Nephron progenitor cell (in vitro differentiated cells): ENCODE measurements at regions not wholly inside any gene's neighbourhood (a gene's known extent, or its start where the extent isn't known, plus 50 kb on each side); places are given as distances from the start of the nearest gene placed in this dataset.

ENCODE experiments used
- DNase-seq: peaks from one replicate; pipeline ENCODE4 v3.0.0; 2021
- H3K27ac Mint-ChIP-seq: 2 replicates; pipeline ENCODE4 v1.8.0; 2021; ENCODE audit warnings: mild to moderate bottlenecking, moderate library complexity, mixed read lengths
- H3K27me3 Mint-ChIP-seq: 2 replicates; pipeline ENCODE4 v1.8.0; 2021; ENCODE audit warnings: mild to moderate bottlenecking, low read depth, mixed read lengths; ENCODE audit not compliant: poor library complexity
- H3K36me3 Mint-ChIP-seq: 2 replicates; pipeline ENCODE4 v1.8.0; 2021; ENCODE audit warnings: low read depth, mixed read lengths
- H3K4me1 Mint-ChIP-seq: 2 replicates; pipeline ENCODE4 v1.8.0; 2021; ENCODE audit warnings: mixed read lengths
- H3K4me3 Mint-ChIP-seq: 2 replicates; pipeline ENCODE4 v1.8.0; 2021; ENCODE audit warnings: mild to moderate bottlenecking, moderate library complexity, mixed read lengths
- H3K9me3 Mint-ChIP-seq: 2 replicates; pipeline ENCODE4 v1.8.0; 2021; ENCODE audit warnings: mild to moderate bottlenecking, moderate library complexity, mixed read lengths
- CTCF ChIP-seq: fragments of 200-600 bp; sonication (generic); IDR thresholded peaks from 2 replicates; pipeline ENCODE4 v1.5.0; 2021; ENCODE audit warnings: antibody characterized with exemption

- Mint-ChIP-seq H3K9me3 (peaks cover 15% of the 10 kb centered on the region), H3K4me1 (no peaks in the 10 kb centered on the region), H3K36me3 (peaks cover 5% of the 10 kb centered on the region), H3K27me3 (peaks cover 8% of the 10 kb centered on the region), H3K27ac (no peak overlapping the region), H3K4me3 (no peak overlapping the region)
- TF ChIP-seq CTCF: no peak
- no peak for DNase-seq
Measured at GRCh38 chr5:155759984-155760383, 567.0 kb upstream of the SGCD start.

GRCh38 chr5:155761502-155761901 is 565.5 kb upstream of the SGCD start:
- H3K9me3 Mint-ChIP-seq: peaks cover 15% of the 10 kb centered on the region
- H3K4me3 Mint-ChIP-seq: no peak overlapping the region
- no peak for TF ChIP-seq CTCF
- peaks cover 5% of the 10 kb centered on the region for H3K36me3 Mint-ChIP-seq
- no peak for DNase-seq
- H3K4me1 Mint-ChIP-seq: no peaks in the 10 kb centered on the region
- H3K27me3 Mint-ChIP-seq: peaks cover 5% of the 10 kb centered on the region
- no peak overlapping the region for H3K27ac Mint-ChIP-seq

GRCh38 chr5:155765715-155766114 is 561.2 kb upstream of the SGCD start:
- H3K4me1 Mint-ChIP-seq: no peaks in the 10 kb centered on the region
- TF ChIP-seq CTCF: no peak
- no peaks in the 10 kb centered on the region for H3K27me3 Mint-ChIP-seq

GRCh38 chr5:155767470-155767869 is 559.5 kb upstream of the SGCD start:
- no peak for DNase-seq
- Mint-ChIP-seq H3K36me3 (no peaks in the 10 kb centered on the region), H3K27ac (no peak overlapping the region), H3K27me3 (no peaks in the 10 kb centered on the region), H3K4me3 (no peak overlapping the region), H3K9me3 (no peaks in the 10 kb centered on the region), H3K4me1 (no peaks in the 10 kb centered on the region)
- TF ChIP-seq CTCF: no peak

More at GRCh38 chr5:155765715-155766114, 561.2 kb upstream of the SGCD start:
- Mint-ChIP-seq H3K9me3 (peaks cover 8% of the 10 kb centered on the region), H3K4me3 (no peak overlapping the region), H3K36me3 (peaks cover 5% of the 10 kb centered on the region), H3K27ac (no peak overlapping the region)
- DNase-seq: no peak

- Mint-ChIP-seq H3K27me3 (no peaks in the 10 kb centered on the region), H3K4me1 (no peaks in the 10 kb centered on the region)
- no peak for TF ChIP-seq CTCF
Measured at GRCh38 chr5:155768332-155768731, 558.6 kb upstream of the SGCD start.

GRCh38 chr5:155772009-155772662 is 554.8 kb upstream of the SGCD start:
- Mint-ChIP-seq H3K27me3 (no peaks in the 10 kb centered on the region), H3K4me3 (no peak overlapping the region), H3K4me1 (no peaks in the 10 kb centered on the region), H3K36me3 (no peaks in the 10 kb centered on the region), H3K9me3 (peaks cover 10% of the 10 kb centered on the region), H3K27ac (peak overlapping the region; percentile 37)
- TF ChIP-seq CTCF: no peak
- DNase-seq: no peak

More at GRCh38 chr5:155768332-155768731, 558.6 kb upstream of the SGCD start:
- Mint-ChIP-seq H3K4me3 (no peak overlapping the region), H3K36me3 (no peaks in the 10 kb centered on the region), H3K9me3 (peaks cover under 1% of the 10 kb centered on the region), H3K27ac (no peak overlapping the region)
- DNase-seq: no peak
